ENCODE measurements at regions not wholly inside any gene's neighbourhood (a gene's known extent, or its start where the extent isn't known, plus 50 kb on each side); places are given as distances from the start of the nearest gene placed in this dataset.

DNA sequence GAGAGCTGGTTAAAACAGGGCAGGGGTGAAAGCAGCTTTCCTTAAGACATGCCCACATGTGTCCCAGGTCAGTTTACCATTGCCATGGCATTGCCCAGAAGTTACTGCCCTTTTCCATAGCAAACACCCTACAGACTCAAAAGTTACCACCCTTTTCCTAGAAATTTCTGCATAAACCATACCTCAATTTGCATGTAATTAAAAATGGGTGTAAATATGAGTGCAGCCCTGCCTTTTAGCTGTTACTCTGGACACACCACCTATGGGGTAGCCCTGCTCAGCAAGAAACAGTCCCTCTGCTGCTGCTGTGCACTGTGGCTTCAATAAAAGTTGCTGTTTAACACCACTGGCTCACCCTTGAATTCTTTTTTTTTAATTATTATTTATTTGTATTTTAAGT, 168.5 kb upstream of the C16orf82 start:
- TF ChIP-seq POLR2A (IDR thresholded peaks at IDR 0.05), result no peak
- TF ChIP-seq, protein P1, sequence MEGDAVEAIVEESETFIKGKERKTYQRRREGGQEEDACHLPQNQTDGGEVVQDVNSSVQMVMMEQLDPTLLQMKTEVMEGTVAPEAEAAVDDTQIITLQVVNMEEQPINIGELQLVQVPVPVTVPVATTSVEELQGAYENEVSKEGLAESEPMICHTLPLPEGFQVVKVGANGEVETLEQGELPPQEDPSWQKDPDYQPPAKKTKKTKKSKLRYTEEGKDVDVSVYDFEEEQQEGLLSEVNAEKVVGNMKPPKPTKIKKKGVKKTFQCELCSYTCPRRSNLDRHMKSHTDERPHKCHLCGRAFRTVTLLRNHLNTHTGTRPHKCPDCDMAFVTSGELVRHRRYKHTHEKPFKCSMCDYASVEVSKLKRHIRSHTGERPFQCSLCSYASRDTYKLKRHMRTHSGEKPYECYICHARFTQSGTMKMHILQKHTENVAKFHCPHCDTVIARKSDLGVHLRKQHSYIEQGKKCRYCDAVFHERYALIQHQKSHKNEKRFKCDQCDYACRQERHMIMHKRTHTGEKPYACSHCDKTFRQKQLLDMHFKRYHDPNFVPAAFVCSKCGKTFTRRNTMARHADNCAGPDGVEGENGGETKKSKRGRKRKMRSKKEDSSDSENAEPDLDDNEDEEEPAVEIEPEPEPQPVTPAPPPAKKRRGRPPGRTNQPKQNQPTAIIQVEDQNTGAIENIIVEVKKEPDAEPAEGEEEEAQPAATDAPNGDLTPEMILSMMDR (IDR thresholded peaks at IDR 0.05), result no peak

Data from heart left ventricle (tissue), 13 donors.